22Rv1 (cell line): ENCODE measurements at regions not wholly inside any gene's neighbourhood (a gene's known extent, or its start where the extent isn't known, plus 50 kb on each side); places are given as distances from the start of the nearest gene placed in this dataset.

ENCODE experiments used
- CTCF ChIP-seq: fragments of 450-650 bp; IDR thresholded peaks from 2 replicates; pipeline ENCODE4 v1.5.1; 2017; ENCODE audit warnings: mild to moderate bottlenecking
- ZFX ChIP-seq: fragments of 450-650 bp; IDR thresholded peaks from 2 replicates; pipeline ENCODE4 v1.6.1; 2017; ENCODE audit warnings: antibody characterized with exemption, borderline replicate concordance

DNA sequence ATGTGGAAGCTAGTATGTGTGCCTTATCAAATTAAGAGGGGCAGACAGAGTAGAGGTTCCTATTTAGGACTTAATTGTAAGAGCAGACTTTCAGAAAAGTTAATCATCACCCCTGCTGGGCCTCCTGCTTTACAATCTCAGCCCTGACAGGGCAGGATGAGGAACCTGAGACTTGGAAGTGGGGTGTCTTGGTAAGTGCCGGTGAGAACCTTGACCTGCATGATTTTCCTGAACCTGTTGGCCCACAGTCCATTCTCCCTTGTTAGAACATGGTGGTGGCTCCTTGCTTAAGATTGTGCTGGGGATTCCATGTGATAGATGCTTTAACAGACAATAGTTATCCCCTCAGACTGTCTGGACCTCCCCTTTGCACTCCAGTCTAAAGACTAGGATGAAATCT lies 141.7 kb upstream of the TMEM72 start:
- no peak for TF ChIP-seq CTCF
- TF ChIP-seq ZFX, result no peak
